ENCODE measurements at regions not wholly inside any gene's neighbourhood (a gene's known extent, or its start where the extent isn't known, plus 50 kb on each side); places are given as distances from the start of the nearest gene placed in this dataset.

GRCh38 chr5:118008779-118009178 is 979.6 kb downstream of the DTWD2 start:
- TF ChIP-seq CTCF (IDR thresholded peaks at IDR 0.05) (no peak), POLR2A (IDR thresholded peaks at IDR 0.05) (no peak)

All from thyroid gland (tissue), 4 donors.